Brain microvascular endothelial cell (primary cell): ENCODE measurements at regions not wholly inside any gene's neighbourhood (a gene's known extent, or its start where the extent isn't known, plus 50 kb on each side); places are given as distances from the start of the nearest gene placed in this dataset.
A peak's percentile ranks its signal among the peaks of the same experiment; 100 is the strongest.

Experiments used
- DNase-seq: peaks from one replicate; pipeline ENCODE4 v3.0.0-alpha.2; 2020
- H3K27ac ChIP-seq: fragments of 250-450 bp; sonication (Bioruptor Pico); 2 replicates; pipeline ENCODE4 v1.5.1; 2020; ENCODE audit warnings: mild to moderate bottlenecking, moderate library complexity
- H3K27me3 ChIP-seq: fragments of 250-450 bp; sonication (Bioruptor Pico); replicated peaks from 2 replicates; pipeline ENCODE4 v1.5.1; 2020; ENCODE audit warnings: mild to moderate bottlenecking
- H3K36me3 ChIP-seq: fragments of 250-450 bp; sonication (Bioruptor Pico); replicated peaks from 2 replicates; pipeline ENCODE4 v1.5.1; 2020; ENCODE audit warnings: mild to moderate bottlenecking
- H3K4me3 ChIP-seq: 2 replicates; pipeline ENCODE4 v1.5.1; 2011; ENCODE audit warnings: low read depth, mild to moderate bottlenecking, control low read depth, low read length, moderate library complexity
- in situ Hi-C: cut with HindIII; loops from 2 replicates; pipeline ENCODE4 v1.10.0; 2017; ENCODE audit warnings: low sequenced_read_pairs, low pct_ligation_motif_present
- TF ChIP-seq, protein P1 (sequence below): IDR thresholded peaks from 2 replicates; pipeline ENCODE4 v1.5.1; 2011; ENCODE audit warnings: low read depth, mild to moderate bottlenecking, moderate library complexity, low read length, control low read depth, inconsistent platforms; ENCODE audit errors: missing control alignments

DNA sequence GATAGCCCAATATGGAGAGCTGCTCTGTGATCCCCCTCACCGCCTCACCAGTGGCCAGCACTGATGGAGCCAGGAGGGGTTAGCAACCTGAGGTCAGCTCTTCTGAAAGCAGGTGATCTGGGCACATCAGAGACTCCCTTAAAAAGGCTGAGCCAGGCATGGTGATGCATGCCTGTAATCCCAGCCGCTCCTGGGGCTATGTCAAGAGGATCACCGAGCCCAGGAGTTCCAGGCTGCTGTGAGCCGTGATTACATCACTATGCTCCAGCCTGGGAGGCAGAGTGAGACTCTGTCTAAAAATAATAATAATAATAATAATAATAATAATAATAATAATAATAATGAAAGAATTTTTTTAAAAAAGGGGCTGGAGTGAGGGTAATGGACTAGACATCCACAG is 66.6 kb upstream of the HRH2 start:
- H3K27ac ChIP-seq = peak overlapping the region; percentile 73
- no peak for DNase-seq
- TF ChIP-seq, protein P1, sequence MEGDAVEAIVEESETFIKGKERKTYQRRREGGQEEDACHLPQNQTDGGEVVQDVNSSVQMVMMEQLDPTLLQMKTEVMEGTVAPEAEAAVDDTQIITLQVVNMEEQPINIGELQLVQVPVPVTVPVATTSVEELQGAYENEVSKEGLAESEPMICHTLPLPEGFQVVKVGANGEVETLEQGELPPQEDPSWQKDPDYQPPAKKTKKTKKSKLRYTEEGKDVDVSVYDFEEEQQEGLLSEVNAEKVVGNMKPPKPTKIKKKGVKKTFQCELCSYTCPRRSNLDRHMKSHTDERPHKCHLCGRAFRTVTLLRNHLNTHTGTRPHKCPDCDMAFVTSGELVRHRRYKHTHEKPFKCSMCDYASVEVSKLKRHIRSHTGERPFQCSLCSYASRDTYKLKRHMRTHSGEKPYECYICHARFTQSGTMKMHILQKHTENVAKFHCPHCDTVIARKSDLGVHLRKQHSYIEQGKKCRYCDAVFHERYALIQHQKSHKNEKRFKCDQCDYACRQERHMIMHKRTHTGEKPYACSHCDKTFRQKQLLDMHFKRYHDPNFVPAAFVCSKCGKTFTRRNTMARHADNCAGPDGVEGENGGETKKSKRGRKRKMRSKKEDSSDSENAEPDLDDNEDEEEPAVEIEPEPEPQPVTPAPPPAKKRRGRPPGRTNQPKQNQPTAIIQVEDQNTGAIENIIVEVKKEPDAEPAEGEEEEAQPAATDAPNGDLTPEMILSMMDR = no peak
- no peak overlapping the region for H3K4me3 ChIP-seq
- H3K36me3 ChIP-seq = no peaks in the 10 kb centered on the region
- no peaks in the 10 kb centered on the region for H3K27me3 ChIP-seq
- in situ Hi-C loops = no loop called here

DNA sequence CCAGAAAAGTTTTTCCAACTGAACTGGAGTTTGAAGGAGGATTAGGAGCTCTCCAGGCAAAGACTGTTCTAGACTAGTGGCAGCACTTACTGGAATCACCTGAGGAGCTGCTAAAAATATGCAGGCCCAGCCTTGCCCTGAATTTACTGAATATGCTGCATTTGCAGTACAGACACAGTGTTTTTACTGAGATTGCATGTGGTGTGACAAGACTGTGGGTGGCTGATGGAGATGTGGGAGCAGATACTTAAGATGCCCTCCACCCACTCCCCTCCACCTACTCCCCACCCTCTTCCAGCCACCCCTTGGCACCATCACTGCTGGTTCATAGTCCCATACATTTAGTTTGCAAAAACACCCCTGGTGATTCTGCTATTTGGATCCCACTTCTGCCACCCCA is 64.1 kb upstream of the HRH2 start:
- H3K27ac ChIP-seq = no peak overlapping the region
- no peak for DNase-seq
- no peak overlapping the region for H3K4me3 ChIP-seq
- H3K36me3 ChIP-seq = no peaks in the 10 kb centered on the region
- TF ChIP-seq, protein P1 = no peak
- no peaks in the 10 kb centered on the region for H3K27me3 ChIP-seq
- in situ Hi-C loops = no loop called here

DNA sequence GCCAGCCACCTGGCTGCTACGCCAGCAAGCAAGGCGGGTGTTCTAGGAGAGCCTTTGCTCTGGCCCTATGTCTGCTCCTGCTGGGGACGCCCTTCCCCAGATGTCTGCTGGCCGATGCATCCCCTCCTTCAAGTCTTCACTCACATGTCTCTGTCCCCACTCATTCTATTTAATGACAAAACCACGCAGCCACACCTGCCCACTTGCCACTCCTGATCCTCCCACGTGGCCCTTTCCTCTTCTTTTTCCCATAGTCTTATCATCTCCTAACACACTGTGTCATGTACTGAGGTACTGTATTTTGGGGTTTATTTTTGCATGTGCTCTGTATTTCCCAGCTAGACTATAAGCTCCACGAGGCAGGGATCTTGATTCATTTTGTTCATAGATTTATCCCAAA is 62.0 kb upstream of the HRH2 start:
- no peaks in the 10 kb centered on the region for H3K36me3 ChIP-seq
- TF ChIP-seq, protein P1 = no peak
- H3K27ac ChIP-seq = no peak overlapping the region
- no peak overlapping the region for H3K4me3 ChIP-seq
- H3K27me3 ChIP-seq = no peaks in the 10 kb centered on the region
- in situ Hi-C loops = no loop called here
- DNase-seq = no peak

DNA sequence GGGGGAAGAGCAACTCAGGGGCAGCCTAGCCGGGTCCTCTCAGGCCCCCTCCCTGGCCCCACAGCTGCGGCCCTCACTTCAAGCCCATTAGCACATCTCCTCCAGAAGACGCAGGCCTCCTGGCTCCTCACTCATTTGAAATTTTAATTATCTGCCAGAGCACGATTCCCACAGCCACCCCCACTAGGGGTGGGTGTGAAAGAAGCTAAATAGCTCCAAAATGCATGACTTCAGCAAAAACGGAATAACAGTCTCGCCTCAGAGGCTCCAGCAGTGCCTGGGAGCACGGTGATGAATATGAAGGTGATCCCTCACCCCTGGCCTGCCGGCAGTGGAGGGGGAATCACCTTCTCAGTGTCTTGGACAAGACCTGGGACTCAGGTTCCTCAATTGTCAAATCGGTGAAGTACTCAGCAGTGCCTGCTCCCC is 61.1 kb upstream of the HRH2 start:
- in situ Hi-C loops = no loop called here
- no peaks in the 10 kb centered on the region for H3K27me3 ChIP-seq
- no peak overlapping the region for H3K27ac ChIP-seq
- no peak overlapping the region for H3K4me3 ChIP-seq
- TF ChIP-seq, protein P1 = no peak
- H3K36me3 ChIP-seq = no peaks in the 10 kb centered on the region
- DNase-seq = no peak

DNA sequence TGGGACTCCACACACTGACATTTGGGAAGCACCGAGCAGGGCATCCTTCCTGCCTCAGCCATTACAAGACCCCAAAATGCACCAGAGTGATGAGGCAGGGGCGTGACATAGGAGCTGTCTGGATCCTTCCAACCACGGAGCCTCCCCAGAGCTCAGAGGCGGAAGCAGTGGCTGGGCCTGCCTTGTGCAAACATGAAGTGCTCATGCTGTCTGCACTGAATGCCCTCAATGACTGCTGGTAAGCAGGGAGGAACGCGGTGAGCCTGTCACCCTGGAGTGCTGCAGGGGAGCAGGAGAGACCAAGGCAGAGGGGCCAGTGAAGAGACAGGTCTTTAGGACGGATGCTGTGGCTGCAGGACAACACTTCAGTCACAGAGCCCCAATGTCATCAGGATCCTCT is 60.2 kb upstream of the HRH2 start:
- in situ Hi-C loops = no loop called here
- no peaks in the 10 kb centered on the region for H3K27me3 ChIP-seq
- no peaks in the 10 kb centered on the region for H3K36me3 ChIP-seq
- DNase-seq = no peak
- H3K4me3 ChIP-seq = no peak overlapping the region
- H3K27ac ChIP-seq = no peak overlapping the region
- TF ChIP-seq, protein P1 = no peak

DNA sequence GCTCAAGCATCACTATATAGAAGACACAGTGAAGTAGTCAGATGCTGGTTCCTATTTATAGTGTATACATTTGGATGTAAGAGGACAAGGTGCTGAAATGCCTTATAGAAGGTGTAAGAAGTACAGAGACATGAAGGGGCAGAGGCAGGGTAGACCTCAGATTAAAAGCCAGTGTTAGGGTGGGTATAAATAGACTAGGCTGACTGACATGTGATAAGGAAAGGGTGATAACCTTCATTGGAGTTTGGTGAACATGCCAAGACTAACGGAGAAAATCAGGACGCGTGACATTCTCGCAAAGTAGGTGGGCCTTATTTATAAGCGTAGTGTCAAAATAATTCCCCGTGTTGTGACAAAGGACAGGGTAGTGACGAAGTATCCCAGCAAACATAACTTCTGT is 59.1 kb upstream of the HRH2 start:
- no peak for DNase-seq
- H3K27ac ChIP-seq = no peak overlapping the region
- H3K36me3 ChIP-seq = no peaks in the 10 kb centered on the region
- TF ChIP-seq, protein P1 = no peak
- in situ Hi-C loops = no loop called here
- no peak overlapping the region for H3K4me3 ChIP-seq
- no peaks in the 10 kb centered on the region for H3K27me3 ChIP-seq
